PC-3 (cell line): ENCODE measurements at regions not wholly inside any gene's neighbourhood (a gene's known extent, or its start where the extent isn't known, plus 50 kb on each side); places are given as distances from the start of the nearest gene placed in this dataset.

ENCODE experiments used
- ATAC-seq: fragments of 200-7000 bp; cut with Tn5 transposase; 2 replicates; pipeline ENCODE4 v1.9.1; 2020; ENCODE audit warnings: mild to moderate bottlenecking, moderate library complexity
- BruUV-seq: library from RNA; stranded (reverse); fragments of 400-500 nt; replicated peaks from 2 replicates; lab custom pipeline; 2021; lab: Mats Ljungman, UMichigan
- CTCF ChIA-PET: fragments of 300-600 bp; sonication (Branson Sonifier 250); formaldehyde crosslinking; loops from one replicate; lab custom pipeline; 2022; ENCODE audit warnings: antibody characterized with exemption; lab: Charles Lee
- POLR2A ChIA-PET: fragments of 300-600 bp; sonication (Branson Sonifier 250); formaldehyde crosslinking; loops from one replicate; lab custom pipeline; 2022; ENCODE audit warnings: antibody characterized with exemption; ENCODE audit not compliant: unreplicated experiment; lab: Charles Lee
- DNase-seq: peaks from one replicate; pipeline ENCODE4 v3.0.0-alpha.2; 2015
- H2AFZ ChIP-seq: fragments of 300-600 bp; sonication (generic); 2 replicates; pipeline ENCODE4 v1.6.0; 2016; ENCODE audit warnings: antibody characterized with exemption, low read length
- H3F3A ChIP-seq: fragments of 300-600 bp; sonication (generic); one replicate; pipeline ENCODE4 v1.6.0; 2017; ENCODE audit warnings: antibody characterized with exemption, low read length, control low read depth, mild to moderate bottlenecking; ENCODE audit not compliant: unreplicated experiment
- H3K27ac ChIP-seq: fragments of 300-600 bp; sonication (generic); 2 replicates; pipeline ENCODE4 v1.5.1; 2016; ENCODE audit warnings: mild to moderate bottlenecking, low read length
- H3K27me3 ChIP-seq: fragments of 300-600 bp; sonication (generic); 2 replicates; pipeline ENCODE4 v1.6.1; 2016; ENCODE audit warnings: low read length, mixed read lengths
- H3K36me3 ChIP-seq: fragments of 300-600 bp; sonication (generic); 2 replicates; pipeline ENCODE4 v1.6.1; 2016; ENCODE audit warnings: low read depth, mixed run types, low read length, mixed read lengths
- H3K4me1 ChIP-seq: fragments of 300-600 bp; sonication (generic); 2 replicates; pipeline ENCODE4 v1.5.1; 2016; ENCODE audit warnings: low read length; ENCODE audit not compliant: insufficient read depth
- H3K4me2 ChIP-seq: fragments of 300-600 bp; sonication (generic); 2 replicates; pipeline ENCODE4 v1.6.0; 2016; ENCODE audit warnings: low read length
- H3K4me3 ChIP-seq: fragments of 300-600 bp; sonication (generic); 2 replicates; pipeline ENCODE4 v1.5.1; 2016; ENCODE audit warnings: mild to moderate bottlenecking, low read length, mixed read lengths
- H3K79me2 ChIP-seq: fragments of 300-600 bp; sonication (generic); 2 replicates; pipeline ENCODE4 v1.6.1; 2017; ENCODE audit warnings: low read length, mixed read lengths
- H3K9ac ChIP-seq: fragments of 300-600 bp; sonication (generic); 2 replicates; pipeline ENCODE4 v1.6.0; 2016; ENCODE audit warnings: mild to moderate bottlenecking, low read length
- H3K9me2 ChIP-seq: fragments of 300-600 bp; sonication (generic); replicated peaks from 2 replicates; pipeline ENCODE4 v1.6.1; 2016; ENCODE audit warnings: mixed run types, low read length, mixed read lengths
- H3K9me3 ChIP-seq: fragments of 300-600 bp; sonication (generic); 2 replicates; pipeline ENCODE4 v1.6.1; 2016; ENCODE audit warnings: low read length, mixed read lengths
- H4K20me1 ChIP-seq: fragments of 300-600 bp; sonication (generic); 2 replicates; pipeline ENCODE4 v1.6.1; 2016; ENCODE audit warnings: low read length, mixed read lengths
- CTCF ChIP-seq: fragments of 300-600 bp; sonication (generic); conservative IDR thresholded peaks from 2 replicates; pipeline ENCODE4 v1.5.1; 2017; ENCODE audit warnings: antibody characterized with exemption, low read depth, mild to moderate bottlenecking, low read length
- EZH2 ChIP-seq: fragments of 300-600 bp; sonication (generic); IDR thresholded peaks from one replicate; pipeline ENCODE4 v1.6.1; 2017; ENCODE audit warnings: antibody characterized with exemption, mild to moderate bottlenecking, low read length; ENCODE audit not compliant: unreplicated experiment
- EZH2phosphoT487 ChIP-seq: fragments of 300-600 bp; sonication (generic); IDR thresholded peaks from 2 replicates; pipeline ENCODE4 v1.6.1; 2018; ENCODE audit warnings: mild to moderate bottlenecking, antibody characterized with exemption, low read length, borderline replicate concordance
- intact Hi-C: fragments of 100-400 bp; cut with micrococcal nuclease; formaldehyde crosslinking; loops from 2 replicates; pipeline ENCODE4 v1.9.0; 2023

GRCh38 chr2:103860016-103860415 lies 993.9 kb upstream of the POU3F3 start:
- H4K20me1 ChIP-seq: no peaks in the 10 kb centered on the region
- CTCF ChIA-PET: no interaction called here

GRCh38 chr2:103868396-103868795 lies 985.5 kb upstream of the POU3F3 start:
- ChIA-PET CTCF (no interaction called here), POLR2A (interaction anchor here (0.5 kb wide), 1 partner anchor 9 kb away, joined by 3 read pairs; no protein-coding TSS in a partner anchor)
- Histone ChIP-seq H3K9ac (no peak overlapping the region), H3K36me3 (no peaks in the 10 kb centered on the region), H3F3A (no peaks in the 10 kb centered on the region), H2AFZ (no peak overlapping the region), H3K9me2 (no peaks in the 10 kb centered on the region), H3K27ac (no peak overlapping the region), H3K4me3 (no peak overlapping the region), H3K27me3 (peaks cover 28% of the 10 kb centered on the region; the same call in 1 of the 2 replicates), H4K20me1 (no peaks in the 10 kb centered on the region), H3K4me2 (no peak overlapping the region), H3K4me1 (no peaks in the 10 kb centered on the region), H3K9me3 (no peaks in the 10 kb centered on the region), H3K79me2 (no peaks in the 10 kb centered on the region)
- BruUV-seq: no TSS peak
- no peak for ATAC-seq
- TF ChIP-seq EZH2phosphoT487 (no peak), CTCF (no peak), EZH2 (no peak)
- no peak for DNase-seq
- intact Hi-C loops: no loop called here

More at GRCh38 chr2:103860016-103860415, 993.9 kb upstream of the POU3F3 start:
- Histone ChIP-seq H3K36me3 (no peaks in the 10 kb centered on the region), H3K9me3 (no peaks in the 10 kb centered on the region), H3F3A (no peaks in the 10 kb centered on the region), H3K4me1 (no peaks in the 10 kb centered on the region), H3K9ac (no peak overlapping the region), H2AFZ (no peak overlapping the region), H3K27ac (no peak overlapping the region), H3K4me2 (no peak overlapping the region), H3K27me3 (peaks cover under 1% of the 10 kb centered on the region; the same call in 1 of the 2 replicates), H3K9me2 (no peaks in the 10 kb centered on the region), H3K4me3 (no peak overlapping the region), H3K79me2 (no peaks in the 10 kb centered on the region)
- no TSS peak for BruUV-seq
- POLR2A ChIA-PET: no interaction called here
- DNase-seq (no peak), ATAC-seq (no peak)
- intact Hi-C loops: no loop called here
- TF ChIP-seq EZH2phosphoT487: no peak
- no peak for TF ChIP-seq CTCF
- no peak for TF ChIP-seq EZH2

GRCh38 chr2:103873716-103874351 lies 980.1 kb upstream of the POU3F3 start:
- no peaks in the 10 kb centered on the region for H3K9me3 ChIP-seq
- no peak overlapping the region for H2AFZ ChIP-seq
- intact Hi-C loops: no loop called here
- POLR2A ChIA-PET: no interaction called here
- H3K9me2 ChIP-seq: no peaks in the 10 kb centered on the region
- H3K4me2 ChIP-seq: no peak overlapping the region
- H3K4me3 ChIP-seq: no peak overlapping the region
- H3K36me3 ChIP-seq: no peaks in the 10 kb centered on the region
- TF ChIP-seq EZH2phosphoT487: no peak
- TF ChIP-seq CTCF: no peak
- no peak for TF ChIP-seq EZH2
- no TSS peak for BruUV-seq
- no peaks in the 10 kb centered on the region for H3K79me2 ChIP-seq
- CTCF ChIA-PET: no interaction called here
- H3F3A ChIP-seq: no peaks in the 10 kb centered on the region
- no peak overlapping the region for H3K9ac ChIP-seq
- no peaks in the 10 kb centered on the region for H4K20me1 ChIP-seq
- H3K27me3 ChIP-seq: peaks cover 37% of the 10 kb centered on the region
- ATAC-seq (no peak), DNase-seq (no peak)
- H3K4me1 ChIP-seq: no peaks in the 10 kb centered on the region
- H3K27ac ChIP-seq: no peak overlapping the region
